ENCODE measurements at regions not wholly inside any gene's neighbourhood (a gene's known extent, or its start where the extent isn't known, plus 50 kb on each side); places are given as distances from the start of the nearest gene placed in this dataset.

DNA sequence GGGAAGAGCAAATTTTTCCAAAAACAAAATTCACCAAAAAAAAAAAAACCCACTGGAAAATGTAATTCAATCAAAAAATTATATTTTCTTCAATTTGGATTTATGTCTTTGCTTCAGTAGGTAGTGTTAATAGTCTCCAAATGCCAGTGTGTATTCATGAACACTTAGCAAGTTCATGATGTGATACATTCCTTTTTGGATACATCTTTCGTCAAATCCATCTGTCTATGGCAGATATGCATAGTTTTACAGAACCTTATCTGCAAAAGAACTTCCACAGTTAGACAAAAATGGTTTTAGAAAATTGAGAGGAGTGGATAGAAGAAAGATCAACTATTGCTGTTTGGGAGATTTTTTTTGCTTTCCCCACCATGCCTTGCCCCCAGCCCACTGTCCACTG is 214.6 kb downstream of the DEPDC1B start:
- TF ChIP-seq CTCF (conservative IDR thresholded peaks at IDR 0.05; ENCODE audit: low read length) (no peak), EZH2phosphoT487 (IDR thresholded peaks at IDR 0.05; ENCODE audit: borderline replicate concordance) (no peak)

Data from Loucy (cell line).